CD14-positive monocyte (primary cell): ENCODE measurements at regions not wholly inside any gene's neighbourhood (a gene's known extent, or its start where the extent isn't known, plus 50 kb on each side); places are given as distances from the start of the nearest gene placed in this dataset.

Experiments
- DNase-seq, 3 donors: peaks; one replicate each; pipeline ENCODE4 v3.0.0-alpha.2; 2011 to 2022
- H2AFZ ChIP-seq: 2 replicates; pipeline ENCODE4 v1.6.0; 2012; ENCODE audit warnings: mild to moderate bottlenecking, low read depth, low read length, inconsistent platforms; ENCODE audit not compliant: insufficient read depth, poor library complexity, severe bottlenecking
- H3K27ac ChIP-seq, 2 donors: 1 replicate in 1 of 2; 2 replicates in 1 of 2; pipeline ENCODE4 v1.5.1; 2012 to 2013; ENCODE audit warnings: low read length in 2 of 2, control low read depth in 1 of 2, inconsistent platforms in 1 of 2, low read depth in 1 of 2, mild to moderate bottlenecking in 1 of 2
- H3K27me3 ChIP-seq, 2 donors: one replicate each; pipeline versions ENCODE4 v1.6.0 to v1.6.1; 2011 to 2013; ENCODE audit warnings: low read length in 2 of 2; ENCODE audit not compliant: control insufficient read depth in 2 of 2, insufficient read depth in 2 of 2
- H3K36me3 ChIP-seq, 2 donors: replicated peaks in 1 of 2; 1 replicate in 1 of 2; 2 replicates in 1 of 2; pipeline versions ENCODE4 v1.5.1 to v1.6.1; 2012 to 2013; ENCODE audit warnings: low read length in 2 of 2, control low read depth in 1 of 2, inconsistent platforms in 1 of 2, mild to moderate bottlenecking in 1 of 2; ENCODE audit not compliant: insufficient read depth in 2 of 2, control insufficient read depth in 1 of 2
- H3K4me1 ChIP-seq, 2 donors: 1 replicate in 1 of 2; 2 replicates in 1 of 2; pipeline versions ENCODE4 v1.5.1 to v1.6.1; 2012 to 2013; ENCODE audit warnings: low read length in 2 of 2, control low read depth in 1 of 2, inconsistent platforms in 1 of 2, mild to moderate bottlenecking in 1 of 2, moderate library complexity in 1 of 2; ENCODE audit not compliant: insufficient read depth in 2 of 2, control insufficient read depth in 1 of 2
- H3K4me2 ChIP-seq: replicated peaks from 2 replicates; pipeline ENCODE3; 2012; ENCODE audit warnings: low read length, moderate library complexity, mild to moderate bottlenecking; ENCODE audit not compliant: poor library complexity, severe bottlenecking; ENCODE audit errors: extremely low read depth
- H3K4me3 ChIP-seq, 3 experiments: fragments of 200-600 bp in 1 of 3; sonication (generic) in 1 of 3; replicated peaks in 1 of 3; 1 replicate in 2 of 3; 2 replicates in 1 of 3; pipeline ENCODE4 v1.5.1; 2011 to 2013; ENCODE audit warnings: low read length in 3 of 3, mild to moderate bottlenecking in 3 of 3, control low read depth in 2 of 3, low read depth in 2 of 3, inconsistent platforms in 1 of 3, moderate library complexity in 1 of 3
- H3K79me2 ChIP-seq: 2 replicates; pipeline ENCODE4 v1.6.0; 2012; ENCODE audit warnings: mild to moderate bottlenecking, control low read depth, inconsistent platforms, low read length, moderate library complexity; ENCODE audit not compliant: insufficient read depth
- H3K9ac ChIP-seq: 2 replicates; pipeline ENCODE4 v1.6.0; 2017; ENCODE audit warnings: low read length, mild to moderate bottlenecking; ENCODE audit not compliant: insufficient read depth, poor library complexity, severe bottlenecking
- H3K9me3 ChIP-seq, 2 donors: replicated peaks in 1 of 2; 1 replicate in 1 of 2; 2 replicates in 1 of 2; pipeline versions ENCODE4 v1.5.1 to v1.6.1; 2012 to 2013; ENCODE audit warnings: low read length in 2 of 2, control low read depth in 1 of 2; ENCODE audit not compliant: control insufficient read depth in 1 of 2, insufficient read depth in 1 of 2
- H4K20me1 ChIP-seq: 2 replicates; pipeline ENCODE4 v1.6.0; 2012; ENCODE audit warnings: mild to moderate bottlenecking, low read length, control low read depth, moderate library complexity; ENCODE audit not compliant: insufficient read depth
- H3K27ac Mint-ChIP-seq, 7 donors: one replicate each; pipeline ENCODE4 v1.8.0; 2020; ENCODE audit warnings: mild to moderate bottlenecking in 7 of 7, mixed read lengths in 7 of 7, moderate library complexity in 6 of 7, inconsistent platforms in 2 of 7
- H3K27me3 Mint-ChIP-seq, 3 donors: one replicate each; pipeline ENCODE4 v1.8.0; 2021 to 2022; ENCODE audit warnings: low read depth in 3 of 3, mild to moderate bottlenecking in 3 of 3, mixed read lengths in 3 of 3, moderate library complexity in 3 of 3, inconsistent platforms in 1 of 3
- H3K36me3 Mint-ChIP-seq, 2 donors: one replicate each; pipeline ENCODE4 v1.8.0; 2020; ENCODE audit warnings: mixed read lengths in 2 of 2, inconsistent platforms in 1 of 2, mild to moderate bottlenecking in 1 of 2
- H3K4me1 Mint-ChIP-seq: one replicate; pipeline ENCODE4 v1.8.0; 2020; ENCODE audit warnings: mild to moderate bottlenecking, mixed read lengths
- H3K4me3 Mint-ChIP-seq, 2 donors: one replicate each; pipeline ENCODE4 v1.8.0; 2020; ENCODE audit warnings: mild to moderate bottlenecking in 2 of 2, mixed read lengths in 2 of 2, moderate library complexity in 1 of 2
- H3K9me3 Mint-ChIP-seq, 7 donors: one replicate each; pipeline ENCODE4 v1.8.0; 2020 to 2022; ENCODE audit warnings: mixed read lengths in 7 of 7, mild to moderate bottlenecking in 6 of 7, moderate library complexity in 6 of 7, inconsistent platforms in 2 of 7
- WGBS: methylation state at CpG from one replicate; pipeline ENCODE4 v1.1.5; 2013; ENCODE audit warnings: missing lambda C conversion rate; ENCODE audit not compliant: insufficient coverage; 5-methylcytosine and 5-hydroxymethylcytosine counted together
- intact Hi-C, 2 donors: fragments of 100-400 bp; cut with micrococcal nuclease; formaldehyde crosslinking; loops; one replicate each; pipeline versions ENCODE4 v1.15.0 to v1.15.1; 2023
- TF ChIP-seq, protein P1 (sequence below): fragments of 200-600 bp; IDR thresholded peaks from one replicate; pipeline ENCODE4 v1.8.0; 2022; ENCODE audit warnings: antibody characterized with exemption, mild to moderate bottlenecking

DNA sequence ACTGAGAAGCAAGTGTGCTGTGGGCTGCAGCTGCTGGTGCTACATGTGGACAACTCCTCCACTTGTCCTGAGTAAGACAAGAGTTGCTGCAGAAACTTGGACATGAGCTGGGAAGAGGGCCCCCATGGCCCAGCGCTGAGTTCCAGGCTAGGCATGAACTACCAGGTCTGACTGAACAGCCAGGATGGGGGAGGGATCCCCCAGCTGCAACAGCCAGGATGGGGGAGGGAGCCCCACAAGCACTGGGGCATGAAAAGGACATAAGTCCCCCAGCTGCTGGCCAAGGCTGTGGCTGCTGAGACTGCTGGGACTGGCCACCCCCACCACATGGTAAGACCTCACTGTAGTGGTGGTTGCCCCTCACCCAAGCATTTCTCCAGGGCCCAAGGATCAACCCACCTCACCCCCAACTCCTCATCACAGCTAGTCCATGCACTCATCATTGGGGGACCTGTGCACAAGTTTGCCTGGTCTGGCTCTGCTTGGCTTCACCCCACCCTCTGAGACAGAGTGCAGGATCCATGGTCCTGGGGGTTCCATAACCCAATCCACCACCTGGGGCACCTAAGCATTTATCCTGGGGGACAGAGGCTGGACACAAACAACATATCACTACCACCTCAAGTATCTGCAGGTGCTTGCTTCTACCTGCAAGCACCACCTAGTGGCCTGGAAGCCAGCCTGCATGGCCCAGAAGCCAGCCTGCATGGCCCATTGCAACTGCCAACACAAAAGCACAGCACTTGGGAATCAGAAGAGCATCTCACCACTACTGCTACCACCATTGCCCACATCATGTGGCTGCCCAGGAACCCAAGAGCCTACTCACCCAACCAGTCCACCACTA is 84.5 kb upstream of the STT3B start:
- no peak overlapping the region for H3K4me2 ChIP-seq
- TF ChIP-seq, protein P1, sequence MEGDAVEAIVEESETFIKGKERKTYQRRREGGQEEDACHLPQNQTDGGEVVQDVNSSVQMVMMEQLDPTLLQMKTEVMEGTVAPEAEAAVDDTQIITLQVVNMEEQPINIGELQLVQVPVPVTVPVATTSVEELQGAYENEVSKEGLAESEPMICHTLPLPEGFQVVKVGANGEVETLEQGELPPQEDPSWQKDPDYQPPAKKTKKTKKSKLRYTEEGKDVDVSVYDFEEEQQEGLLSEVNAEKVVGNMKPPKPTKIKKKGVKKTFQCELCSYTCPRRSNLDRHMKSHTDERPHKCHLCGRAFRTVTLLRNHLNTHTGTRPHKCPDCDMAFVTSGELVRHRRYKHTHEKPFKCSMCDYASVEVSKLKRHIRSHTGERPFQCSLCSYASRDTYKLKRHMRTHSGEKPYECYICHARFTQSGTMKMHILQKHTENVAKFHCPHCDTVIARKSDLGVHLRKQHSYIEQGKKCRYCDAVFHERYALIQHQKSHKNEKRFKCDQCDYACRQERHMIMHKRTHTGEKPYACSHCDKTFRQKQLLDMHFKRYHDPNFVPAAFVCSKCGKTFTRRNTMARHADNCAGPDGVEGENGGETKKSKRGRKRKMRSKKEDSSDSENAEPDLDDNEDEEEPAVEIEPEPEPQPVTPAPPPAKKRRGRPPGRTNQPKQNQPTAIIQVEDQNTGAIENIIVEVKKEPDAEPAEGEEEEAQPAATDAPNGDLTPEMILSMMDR = peak; percentile 29

DNA sequence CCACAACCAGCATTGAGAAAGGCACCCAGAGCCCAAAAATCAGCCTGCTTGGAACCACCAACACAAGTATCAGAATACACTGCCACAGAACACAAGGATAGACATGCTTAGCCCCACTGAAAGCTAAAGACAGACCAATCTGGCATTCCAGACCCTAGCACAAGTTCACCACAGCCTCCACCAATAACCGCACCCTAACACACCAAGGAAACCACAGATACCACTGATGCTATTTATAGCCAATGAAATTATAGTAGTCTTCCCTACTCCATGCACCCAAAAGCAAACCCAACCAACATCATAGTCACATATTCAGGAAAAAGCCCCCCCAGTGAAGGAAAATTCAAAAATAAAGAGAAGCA is 83.9 kb upstream of the STT3B start:
- Histone ChIP-seq H3K27ac (no peak overlapping the region), H3K4me1 (no peaks in the 10 kb centered on the region), H3K36me3 (no peaks in the 10 kb centered on the region), H3K9ac (no peak overlapping the region), H3K4me3 (no peak overlapping the region), H3K27me3 (no peaks in the 10 kb centered on the region), H3K79me2 (no peaks in the 10 kb centered on the region), H3K9me3 (no peaks in the 10 kb centered on the region), H2AFZ (no peak overlapping the region), H4K20me1 (no peaks in the 10 kb centered on the region), H3K4me2 (no peak overlapping the region)
- Mint-ChIP-seq H3K36me3 (no peaks in the 10 kb centered on the region), H3K4me1 (peaks cover 6% of the 10 kb centered on the region), H3K27ac (no peak overlapping the region), H3K4me3 (no peak overlapping the region), H3K27me3 (peaks cover 0 to 4% (median 1%) of the 10 kb centered on the region in 3 donors), H3K9me3 (peaks cover 4 to 22% (median 13%) of the 10 kb centered on the region in 7 donors)
- TF ChIP-seq, protein P1 = peak; percentile 1
- 33% methylated on average over 1 of the region's 1 CpG for WGBS
- intact Hi-C loops = no loop called here
- no peak for DNase-seq

More for the DNA sequence above, 84.5 kb upstream of the STT3B start:
- Histone ChIP-seq H3K36me3 (no peaks in the 10 kb centered on the region), H3K9ac (no peak overlapping the region), H3K9me3 (no peaks in the 10 kb centered on the region), H4K20me1 (no peaks in the 10 kb centered on the region), H3K27ac (no peak overlapping the region), H3K27me3 (no peaks in the 10 kb centered on the region), H2AFZ (no peak overlapping the region), H3K4me1 (no peaks in the 10 kb centered on the region), H3K79me2 (no peaks in the 10 kb centered on the region), H3K4me3 (no peak overlapping the region)
- peaks cover 6% of the 10 kb centered on the region for H3K4me1 Mint-ChIP-seq
- H3K36me3 Mint-ChIP-seq = no peaks in the 10 kb centered on the region
- H3K27me3 Mint-ChIP-seq = peaks cover 0 to 4% (median 0%) of the 10 kb centered on the region in 3 donors
- 93% methylated on average over 1 of the region's 1 CpG for WGBS
- no peak overlapping the region for H3K27ac Mint-ChIP-seq
- DNase-seq = no peak
- peaks cover 4 to 22% (median 10%) of the 10 kb centered on the region in 7 donors for H3K9me3 Mint-ChIP-seq
- H3K4me3 Mint-ChIP-seq = no peak overlapping the region
- intact Hi-C loops = no loop called here
